OCI-LY1 (cell line): ENCODE measurements at regions not wholly inside any gene's neighbourhood (a gene's known extent, or its start where the extent isn't known, plus 50 kb on each side); places are given as distances from the start of the nearest gene placed in this dataset.

ENCODE experiments used
- H2AFZ ChIP-seq: fragments of 200-600 bp; sonication (generic), shearing (Covaris generic); 2 replicates; pipeline ENCODE4 v1.6.0; 2014; ENCODE audit warnings: antibody characterized with exemption, mild to moderate bottlenecking, low read length
- H3F3A ChIP-seq: fragments of 200-600 bp; sonication (generic), shearing (Covaris generic); 2 replicates; pipeline ENCODE4 v1.6.0; 2014; ENCODE audit warnings: mild to moderate bottlenecking, antibody characterized with exemption, low read length, moderate library complexity; ENCODE audit not compliant: insufficient read depth
- H3K27ac ChIP-seq: fragments of 200-600 bp; sonication (generic); 2 replicates; pipeline ENCODE4 v1.5.1; 2014; ENCODE audit warnings: low read length, mixed run types, mild to moderate bottlenecking, low read depth; ENCODE audit not compliant: poor library complexity, severe bottlenecking
- H3K27me3 ChIP-seq: fragments of 200-600 bp; sonication (generic); 2 replicates; pipeline ENCODE4 v1.6.0; 2014; ENCODE audit warnings: antibody characterized with exemption, mild to moderate bottlenecking, low read length, moderate library complexity; ENCODE audit not compliant: insufficient read depth
- H3K36me3 ChIP-seq: fragments of 200-600 bp; sonication (generic); 2 replicates; pipeline ENCODE4 v1.6.1; 2014; ENCODE audit warnings: mild to moderate bottlenecking, antibody characterized with exemption, low read length, moderate library complexity, mixed read lengths; ENCODE audit not compliant: insufficient read depth
- H3K4me1 ChIP-seq: fragments of 200-600 bp; sonication (generic); 2 replicates; pipeline ENCODE4 v1.5.1; 2014; ENCODE audit warnings: mild to moderate bottlenecking, low read length, moderate library complexity; ENCODE audit not compliant: insufficient read depth, severe bottlenecking
- H3K4me2 ChIP-seq: fragments of 200-600 bp; sonication (generic), shearing (Covaris generic); 2 replicates; pipeline ENCODE4 v1.6.1; 2014; ENCODE audit warnings: low read length
- H3K4me3 ChIP-seq: fragments of 200-600 bp; sonication (generic); 2 replicates; pipeline ENCODE4 v1.5.1; 2014; ENCODE audit warnings: low read length, low read depth, mild to moderate bottlenecking, mixed read lengths; ENCODE audit not compliant: poor library complexity, severe bottlenecking
- H3K79me2 ChIP-seq: fragments of 200-600 bp; shearing (Covaris generic); 2 replicates; pipeline ENCODE4 v1.6.1; 2016; ENCODE audit warnings: mixed run types, low read length, mixed read lengths; ENCODE audit not compliant: insufficient read depth
- H3K9ac ChIP-seq: fragments of 200-600 bp; sonication (generic), shearing (Covaris generic); 2 replicates; pipeline ENCODE4 v1.6.1; 2014; ENCODE audit warnings: mild to moderate bottlenecking, low read length, mixed read lengths
- H3K9me2 ChIP-seq: fragments of 200-600 bp; sonication (generic), shearing (Covaris generic); 2 replicates; pipeline ENCODE4 v1.6.1; 2014; ENCODE audit warnings: low read depth, mild to moderate bottlenecking, low read length, mixed read lengths
- H3K9me3 ChIP-seq: fragments of 200-600 bp; shearing (Covaris generic); 2 replicates; pipeline ENCODE4 v1.6.1; 2014; ENCODE audit warnings: low read length, mixed read lengths
- H4K20me1 ChIP-seq: fragments of 200-600 bp; sonication (generic), shearing (Covaris generic); 2 replicates; pipeline ENCODE4 v1.6.0; 2016; ENCODE audit warnings: mild to moderate bottlenecking, low read length; ENCODE audit not compliant: insufficient read depth
- EZH2 ChIP-seq: fragments of 200-600 bp; sonication (generic), shearing (Covaris generic); IDR thresholded peaks from 2 replicates; pipeline ENCODE4 v1.8.0; 2017; ENCODE audit warnings: borderline replicate concordance, mixed run types, mild to moderate bottlenecking, antibody characterized with exemption, low read length, moderate library complexity, mixed read lengths
- TF ChIP-seq, protein P1 (sequence below): fragments of 200-600 bp; sonication (generic), shearing (Covaris generic); IDR thresholded peaks from 2 replicates; pipeline ENCODE4 v1.5.1; 2017; ENCODE audit warnings: mild to moderate bottlenecking, antibody characterized with exemption, low read length, moderate library complexity, mixed read lengths

DNA sequence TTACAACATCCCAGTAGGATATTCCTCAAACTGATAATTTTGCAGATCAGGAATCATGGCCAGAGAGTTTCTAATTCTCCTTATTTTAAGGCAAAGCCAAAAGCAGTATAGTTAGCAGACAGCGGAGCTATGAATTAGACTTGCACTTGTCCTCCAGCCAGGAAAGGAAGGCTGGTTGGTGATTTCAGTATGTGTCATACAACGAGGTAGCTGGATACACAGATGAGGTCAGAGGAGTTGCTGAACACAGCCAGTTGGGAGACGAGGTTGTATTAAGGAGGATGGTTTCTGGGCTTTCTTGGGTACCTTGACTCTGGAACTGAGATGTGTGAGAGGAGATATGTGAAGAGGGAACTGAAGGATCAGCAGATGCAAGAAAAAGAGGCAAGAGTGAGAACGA is 185.2 kb downstream of the SOX11 start:
- Histone ChIP-seq H3K9me2 (no peaks in the 10 kb centered on the region), H3K27me3 (no peaks in the 10 kb centered on the region), H3K36me3 (no peaks in the 10 kb centered on the region), H4K20me1 (no peaks in the 10 kb centered on the region), H3K9ac (no peak overlapping the region), H3F3A (no peaks in the 10 kb centered on the region), H3K4me2 (no peak overlapping the region), H3K27ac (no peak overlapping the region), H3K4me1 (no peaks in the 10 kb centered on the region), H2AFZ (no peak overlapping the region), H3K9me3 (no peaks in the 10 kb centered on the region), H3K4me3 (no peak overlapping the region), H3K79me2 (no peaks in the 10 kb centered on the region)
- TF ChIP-seq EZH2, result no peak
- TF ChIP-seq, protein P1, sequence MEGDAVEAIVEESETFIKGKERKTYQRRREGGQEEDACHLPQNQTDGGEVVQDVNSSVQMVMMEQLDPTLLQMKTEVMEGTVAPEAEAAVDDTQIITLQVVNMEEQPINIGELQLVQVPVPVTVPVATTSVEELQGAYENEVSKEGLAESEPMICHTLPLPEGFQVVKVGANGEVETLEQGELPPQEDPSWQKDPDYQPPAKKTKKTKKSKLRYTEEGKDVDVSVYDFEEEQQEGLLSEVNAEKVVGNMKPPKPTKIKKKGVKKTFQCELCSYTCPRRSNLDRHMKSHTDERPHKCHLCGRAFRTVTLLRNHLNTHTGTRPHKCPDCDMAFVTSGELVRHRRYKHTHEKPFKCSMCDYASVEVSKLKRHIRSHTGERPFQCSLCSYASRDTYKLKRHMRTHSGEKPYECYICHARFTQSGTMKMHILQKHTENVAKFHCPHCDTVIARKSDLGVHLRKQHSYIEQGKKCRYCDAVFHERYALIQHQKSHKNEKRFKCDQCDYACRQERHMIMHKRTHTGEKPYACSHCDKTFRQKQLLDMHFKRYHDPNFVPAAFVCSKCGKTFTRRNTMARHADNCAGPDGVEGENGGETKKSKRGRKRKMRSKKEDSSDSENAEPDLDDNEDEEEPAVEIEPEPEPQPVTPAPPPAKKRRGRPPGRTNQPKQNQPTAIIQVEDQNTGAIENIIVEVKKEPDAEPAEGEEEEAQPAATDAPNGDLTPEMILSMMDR, result no peak

DNA sequence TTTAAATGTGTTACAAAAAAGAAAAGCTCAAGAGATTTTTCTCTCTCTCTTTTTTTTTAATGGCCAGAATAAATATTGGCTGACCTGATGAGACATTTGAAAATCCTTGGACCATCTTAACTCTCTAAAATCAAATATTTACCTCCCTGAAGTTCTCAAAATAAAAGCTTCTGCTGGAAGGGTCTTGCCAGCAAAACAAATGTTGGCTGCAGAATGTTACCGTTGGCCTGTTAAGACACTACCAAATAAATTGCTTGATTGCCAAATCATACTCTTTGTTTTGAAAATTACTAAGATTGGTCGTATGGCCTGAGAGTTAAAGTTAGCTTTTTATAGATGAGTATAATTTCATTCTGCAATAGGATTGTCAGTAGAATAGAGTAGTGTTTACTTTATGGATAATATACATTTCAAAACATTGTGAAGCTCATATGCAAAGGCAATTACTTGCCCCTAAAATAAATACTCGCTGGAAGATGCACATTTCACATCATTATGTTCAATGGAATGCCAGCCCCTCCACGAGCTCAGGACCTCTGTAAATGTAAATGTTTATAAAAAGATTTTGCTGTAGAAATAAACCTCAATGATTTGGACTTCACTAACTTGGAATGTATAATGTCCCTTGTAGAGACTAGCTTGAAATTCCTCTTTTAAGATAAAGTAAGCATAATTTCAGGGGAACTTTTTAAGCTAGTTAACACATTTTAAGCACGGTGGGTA is 193.4 kb downstream of the SOX11 start:
- Histone ChIP-seq H3K9ac (no peak overlapping the region), H3K9me3 (no peaks in the 10 kb centered on the region), H3F3A (no peaks in the 10 kb centered on the region), H3K4me3 (no peak overlapping the region), H3K4me2 (no peak overlapping the region), H3K9me2 (no peaks in the 10 kb centered on the region), H4K20me1 (no peaks in the 10 kb centered on the region), H3K4me1 (peaks cover 3% of the 10 kb centered on the region), H2AFZ (no peak overlapping the region), H3K36me3 (no peaks in the 10 kb centered on the region), H3K79me2 (no peaks in the 10 kb centered on the region), H3K27ac (no peak overlapping the region), H3K27me3 (no peaks in the 10 kb centered on the region)
- TF ChIP-seq, protein P1, result no peak
- TF ChIP-seq EZH2, result no peak

DNA sequence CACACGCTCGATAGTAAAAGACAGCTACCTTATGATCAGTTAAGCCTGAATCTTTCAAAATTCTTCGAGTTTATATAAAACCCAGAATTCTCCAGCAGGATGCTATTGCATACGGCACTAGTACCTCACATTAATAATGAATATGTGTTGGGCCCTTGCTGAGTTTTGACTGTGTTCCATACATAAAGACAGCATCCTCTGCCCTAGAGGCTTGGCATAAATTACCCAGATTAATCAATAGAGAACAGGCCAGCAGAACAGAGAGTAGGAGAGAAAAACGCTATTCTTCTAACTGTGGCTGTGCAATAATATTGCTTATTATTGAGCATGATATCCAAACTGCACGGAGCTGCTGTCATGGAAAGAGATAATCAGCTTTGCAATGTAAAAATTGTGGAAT is 194.3 kb downstream of the SOX11 start:
- Histone ChIP-seq H3K4me2 (no peak overlapping the region), H3K9me3 (no peaks in the 10 kb centered on the region), H3K4me1 (peaks cover 3% of the 10 kb centered on the region), H4K20me1 (no peaks in the 10 kb centered on the region), H2AFZ (no peak overlapping the region), H3K4me3 (no peak overlapping the region), H3K27ac (no peak overlapping the region), H3K36me3 (no peaks in the 10 kb centered on the region), H3K27me3 (no peaks in the 10 kb centered on the region), H3K79me2 (no peaks in the 10 kb centered on the region), H3K9ac (no peak overlapping the region), H3F3A (no peaks in the 10 kb centered on the region), H3K9me2 (no peaks in the 10 kb centered on the region)
- TF ChIP-seq, protein P1, result no peak
- TF ChIP-seq EZH2, result no peak
